K562 (cell line): ENCODE measurements at regions not wholly inside any gene's neighbourhood (a gene's known extent, or its start where the extent isn't known, plus 50 kb on each side); places are given as distances from the start of the nearest gene placed in this dataset.

Experiments
- ATAC-seq: fragments of 200-7000 bp; cut with Tn5 transposase; 3 replicates; pipeline ENCODE4 v1.9.1; 2020; ENCODE audit warnings: moderate library complexity
- BruUV-seq: library from RNA; stranded (reverse); fragments of 400-500 nt; replicated peaks from 2 replicates; lab custom pipeline; 2021; lab: Mats Ljungman, UMichigan
- CTCF ChIA-PET: fragments of 300-600 bp; formaldehyde crosslinking; extraction: SDS; loops from one replicate; lab custom pipeline; 2021; ENCODE audit warnings: low intra/inter-chr PET ratio; lab: Yijun Ruan, JAX
- POLR2A ChIA-PET: fragments of 300-600, 350-650 bp; sonication (Branson Sonifier 250); formaldehyde crosslinking; extraction: SDS; loops from one replicate; lab custom pipeline; 2021; ENCODE audit warnings: antibody characterized with exemption, inconsistent platforms; lab: Yijun Ruan, JAX
- DNase-seq, 4 experiments: peaks; one replicate each; pipeline versions ENCODE4 v3.0.0 to v3.0.0-alpha.2; 2011 to 2018; ENCODE audit warnings: low spot score in 3 of 4, mixed read lengths in 3 of 4; ENCODE audit errors: extremely low read depth in 1 of 4
- FAIRE-seq: peaks from 2 replicates; lab custom pipeline; 2011; peaks lifted over from hg19 to GRCh38; lab: Jason Lieb, UNC
- H2AFZ ChIP-seq: 2 replicates; pipeline ENCODE4 v1.6.0; 2011; ENCODE audit warnings: low read depth, low read length, control low read depth, inconsistent platforms
- H3K27ac ChIP-seq: fragments of 200-600 bp; 3 replicates; pipeline ENCODE4 v1.8.0; 2011; ENCODE audit warnings: low read depth, mild to moderate bottlenecking, control low read depth, inconsistent platforms, low read length, moderate library complexity, mixed read lengths; ENCODE audit errors: extremely low read depth
- H3K27me3 ChIP-seq, 2 experiments: fragments of 300-600 bp in 1 of 2; 2 replicates in 1 of 2; 3 replicates in 1 of 2; pipeline versions ENCODE4 v1.6.0 to v1.8.0; 2011; ENCODE audit warnings: inconsistent platforms in 2 of 2, low read length in 2 of 2, mild to moderate bottlenecking in 1 of 2, mixed read lengths in 1 of 2, moderate library complexity in 1 of 2; ENCODE audit not compliant: control insufficient read depth in 2 of 2, insufficient read depth in 2 of 2
- H3K36me3 ChIP-seq: fragments of 300-600 bp; 3 replicates; pipeline ENCODE4 v1.8.0; 2011; ENCODE audit warnings: mild to moderate bottlenecking, low read length, inconsistent platforms; ENCODE audit not compliant: control insufficient read depth, insufficient read depth
- H3K4me1 ChIP-seq, 2 experiments: fragments of 200-600 bp in 1 of 2; replicated peaks in 1 of 2; 2 replicates in 1 of 2; 3 replicates in 1 of 2; pipeline versions ENCODE4 v1.5.1 to v1.8.0; 2011; ENCODE audit warnings: inconsistent platforms in 2 of 2, low read length in 2 of 2, mild to moderate bottlenecking in 1 of 2, mixed read lengths in 1 of 2, moderate library complexity in 1 of 2; ENCODE audit not compliant: control insufficient read depth in 2 of 2, insufficient read depth in 2 of 2
- H3K4me2 ChIP-seq: 2 replicates; pipeline ENCODE4 v1.6.1; 2011; ENCODE audit warnings: low read length, control low read depth, inconsistent platforms, mixed read lengths; ENCODE audit not compliant: insufficient read depth
- H3K4me3 ChIP-seq: fragments of 200-600 bp; sonication (generic), shearing (Covaris generic); 2 replicates; pipeline ENCODE4 v1.5.1; 2016; ENCODE audit warnings: control low read depth, inconsistent platforms
- H3K79me2 ChIP-seq: fragments of 200-600 bp; 3 replicates; pipeline ENCODE4 v1.8.0; 2011; ENCODE audit warnings: low read length, inconsistent platforms; ENCODE audit not compliant: control insufficient read depth, insufficient read depth
- H3K9ac ChIP-seq, 2 experiments: 2 replicates each; pipeline versions ENCODE4 v1.6.0 to v1.6.1; 2011; ENCODE audit warnings: low read depth in 2 of 2, low read length in 2 of 2, control low read depth in 1 of 2, inconsistent platforms in 1 of 2, mild to moderate bottlenecking in 1 of 2, mixed read lengths in 1 of 2; ENCODE audit not compliant: insufficient read depth in 1 of 2
- H3K9me1 ChIP-seq: one replicate; pipeline ENCODE4 v1.6.0; 2011; ENCODE audit warnings: inconsistent platforms, mild to moderate bottlenecking, low read length, moderate library complexity; ENCODE audit not compliant: control insufficient read depth, insufficient read depth
- H3K9me3 ChIP-seq: replicated peaks from 2 replicates; pipeline ENCODE4 v1.5.1; 2011; ENCODE audit warnings: low read depth, low read length, inconsistent platforms; ENCODE audit not compliant: control insufficient read depth, insufficient read depth
- H4K20me1 ChIP-seq: replicated peaks from 2 replicates; pipeline ENCODE4 v1.6.1; 2011; ENCODE audit warnings: low read length, inconsistent platforms, mixed read lengths; ENCODE audit not compliant: control insufficient read depth, insufficient read depth
- HNRNPL ChIP-seq: fragments of 200-400 bp; formaldehyde crosslinking; IDR thresholded peaks from 2 replicates; pipeline ENCODE4 v1.6.1; 2017; ENCODE audit warnings: low read depth, mild to moderate bottlenecking, low read length
- LEF1 ChIP-seq: fragments of 450-650 bp; IDR thresholded peaks from 2 replicates; pipeline ENCODE4 v1.6.1; 2016; ENCODE audit warnings: mild to moderate bottlenecking
- MYC ChIP-seq, 2 experiments: fragments of 250-450 bp in 1 of 2; sonication (Bioruptor Pico) in 1 of 2; IDR thresholded peaks; 2 replicates each; pipeline versions ENCODE4 v1.5.1 to v1.6.1; 2012 to 2021; ENCODE audit warnings: low read depth in 2 of 2, borderline replicate concordance in 1 of 2, improper control_type of control experiment in 1 of 2, low read length in 1 of 2, mild to moderate bottlenecking in 1 of 2, moderate library complexity in 1 of 2
- NR2C1 ChIP-seq, 2 experiments: fragments of 450-650 bp; IDR thresholded peaks; 2 replicates each; pipeline ENCODE4 v1.6.1; 2017; ENCODE audit warnings: mild to moderate bottlenecking in 2 of 2, antibody characterized with exemption in 1 of 2, inconsistent platforms in 1 of 2, missing compliant biosample characterization in 1 of 2, missing genetic modification characterization in 1 of 2
- NR2C2 ChIP-seq, 2 experiments: fragments of 200-800 bp in 1 of 2; sonication (Bioruptor generic) in 1 of 2; sonication (generic) in 1 of 2; formaldehyde crosslinking in 1 of 2; IDR thresholded peaks; 2 replicates each; pipeline versions ENCODE4 v1.6.1 to v1.8.0; 2016 to 2022; ENCODE audit warnings: mild to moderate bottlenecking in 1 of 2, missing compliant biosample characterization in 1 of 2, missing genetic modification characterization in 1 of 2, missing genetic modification reagents in 1 of 2
- NR4A1 ChIP-seq, 2 experiments: fragments of 250-450 bp in 1 of 2; fragments of 450-650 bp in 1 of 2; sonication (Bioruptor Pico) in 1 of 2; IDR thresholded peaks; 2 replicates each; pipeline versions ENCODE4 v1.4.0 to v1.6.1; 2016 to 2020; ENCODE audit warnings: mild to moderate bottlenecking in 2 of 2, missing compliant biosample characterization in 1 of 2, missing genetic modification characterization in 1 of 2, moderate library complexity in 1 of 2
- TFAM ChIP-seq: fragments of 250-450 bp; sonication (Bioruptor Pico); conservative IDR thresholded peaks from 2 replicates; pipeline ENCODE4 v1.5.0; 2021; ENCODE audit warnings: mild to moderate bottlenecking, moderate library complexity
- WGBS: fragments of 100-300 bp; shearing (Covaris generic); methylation state at CpG from one replicate; pipeline ENCODE4 v1.1.6; 2016; ENCODE audit warnings: low coverage, mixed read lengths; ENCODE audit not compliant: insufficient coverage; ENCODE audit errors: missing lambda C conversion rate; 5-methylcytosine and 5-hydroxymethylcytosine counted together
- in situ Hi-C: fragments of 300-500 bp; cut with MboI; formaldehyde crosslinking; loops from 4 replicates; pipeline ENCODE4 v1.15.0; 2018; ENCODE audit warnings: inconsistent platforms, mixed read lengths
- intact Hi-C: fragments of 100-400 bp; cut with micrococcal nuclease; formaldehyde crosslinking; loops from 2 replicates; pipeline ENCODE4 v1.14.2; 2022
- TF ChIP-seq, protein P1 (sequence below), 3 experiments: IDR thresholded peaks in 2 of 3; conservative IDR thresholded peaks in 1 of 3; 2 replicates each; pipeline ENCODE4 v1.5.1; 2011 to 2012; ENCODE audit warnings: low read length in 3 of 3, mild to moderate bottlenecking in 3 of 3, control low read depth in 2 of 3, improper control_type of control experiment in 1 of 3, inconsistent platforms in 1 of 3, low read depth in 1 of 3, mixed read lengths in 1 of 3, moderate library complexity in 1 of 3; ENCODE audit not compliant: insufficient read depth in 2 of 3

DNA sequence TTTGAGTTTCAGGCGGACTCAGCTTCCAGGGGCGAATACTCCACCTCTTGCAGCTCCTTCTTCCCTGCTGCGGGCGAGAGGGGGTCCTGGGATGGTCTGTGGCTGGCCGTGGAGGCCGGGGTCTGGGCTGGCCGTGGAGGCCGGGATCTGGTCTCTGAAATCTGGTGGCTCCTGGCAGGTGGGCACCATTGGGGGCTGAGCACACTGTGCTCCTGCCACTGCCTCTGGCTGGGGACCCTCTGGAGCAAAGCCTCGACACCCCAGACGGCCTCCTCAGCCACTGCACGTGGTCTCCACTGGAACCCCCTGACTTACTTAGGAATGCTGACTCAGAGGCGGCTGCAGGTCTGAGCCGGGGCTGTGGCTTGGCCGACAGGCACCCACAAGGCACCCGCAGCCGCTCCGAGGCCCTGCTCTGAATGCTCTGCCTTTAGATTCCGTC, 100.1 kb upstream of the ALKAL2 start (continued):
- TF ChIP-seq, protein P1, sequence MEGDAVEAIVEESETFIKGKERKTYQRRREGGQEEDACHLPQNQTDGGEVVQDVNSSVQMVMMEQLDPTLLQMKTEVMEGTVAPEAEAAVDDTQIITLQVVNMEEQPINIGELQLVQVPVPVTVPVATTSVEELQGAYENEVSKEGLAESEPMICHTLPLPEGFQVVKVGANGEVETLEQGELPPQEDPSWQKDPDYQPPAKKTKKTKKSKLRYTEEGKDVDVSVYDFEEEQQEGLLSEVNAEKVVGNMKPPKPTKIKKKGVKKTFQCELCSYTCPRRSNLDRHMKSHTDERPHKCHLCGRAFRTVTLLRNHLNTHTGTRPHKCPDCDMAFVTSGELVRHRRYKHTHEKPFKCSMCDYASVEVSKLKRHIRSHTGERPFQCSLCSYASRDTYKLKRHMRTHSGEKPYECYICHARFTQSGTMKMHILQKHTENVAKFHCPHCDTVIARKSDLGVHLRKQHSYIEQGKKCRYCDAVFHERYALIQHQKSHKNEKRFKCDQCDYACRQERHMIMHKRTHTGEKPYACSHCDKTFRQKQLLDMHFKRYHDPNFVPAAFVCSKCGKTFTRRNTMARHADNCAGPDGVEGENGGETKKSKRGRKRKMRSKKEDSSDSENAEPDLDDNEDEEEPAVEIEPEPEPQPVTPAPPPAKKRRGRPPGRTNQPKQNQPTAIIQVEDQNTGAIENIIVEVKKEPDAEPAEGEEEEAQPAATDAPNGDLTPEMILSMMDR (IDR thresholded peaks at IDR 0.05 in 2 of 3, conservative IDR thresholded peaks at IDR 0.05 in 1 of 3; ENCODE audit: insufficient read depth in 2 of 3, low read depth in 1 of 3, low read length in 3 of 3) = no peak
- TF ChIP-seq MYC (IDR thresholded peaks at IDR 0.05; ENCODE audit: low read depth, low read length) (no peak), MYC (CRISPR knock-in tag; IDR thresholded peaks at IDR 0.05; ENCODE audit: borderline replicate concordance, low read depth) (no peak), LEF1 (no peak), TFAM (CRISPR knock-in tag) (no peak), HNRNPL (no peak)

DNA sequence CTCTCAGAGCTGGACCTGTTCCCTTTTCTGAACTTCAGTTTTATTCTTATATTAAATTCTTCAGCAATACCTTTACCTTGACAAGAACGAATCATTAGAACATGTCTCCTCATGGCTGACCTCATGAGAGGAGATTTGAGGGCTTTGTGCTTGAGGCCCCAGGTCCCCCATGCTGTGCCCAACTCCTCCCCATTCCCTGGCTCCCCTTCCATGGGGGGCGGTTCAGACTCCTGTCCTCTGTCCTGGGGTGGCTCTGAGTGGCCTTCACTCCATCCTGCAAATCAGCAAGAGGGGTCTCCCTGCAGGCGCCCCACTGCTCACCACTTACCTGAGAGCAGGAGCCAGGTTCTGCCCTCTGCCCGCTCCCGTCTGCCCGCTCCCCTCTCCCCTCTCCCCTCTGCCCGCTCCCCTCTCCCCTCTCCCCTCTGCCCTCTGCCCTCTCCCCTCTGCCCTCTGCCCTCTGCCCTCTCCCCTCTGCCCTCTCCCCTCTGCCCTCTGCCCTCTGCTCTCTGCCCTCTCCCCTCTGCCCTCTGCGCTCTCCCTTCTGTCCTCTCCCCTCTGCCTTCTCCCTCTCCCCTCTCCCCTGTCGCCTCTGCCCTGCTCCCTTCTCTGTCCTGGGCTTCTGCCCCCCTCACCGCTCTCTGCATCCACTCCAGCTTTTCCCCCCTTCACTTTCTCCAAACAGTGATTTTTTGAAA, 98.7 kb upstream of the ALKAL2 start:
- no peaks in the 10 kb centered on the region for H3K9me1 ChIP-seq
- FAIRE-seq (no peak), ATAC-seq (no peak)
- no peak overlapping the region for H2AFZ ChIP-seq
- H3K4me2 ChIP-seq = no peak overlapping the region
- H3K79me2 ChIP-seq = no peaks in the 10 kb centered on the region
- peaks cover 6% of the 10 kb centered on the region for H3K9me3 ChIP-seq
- in situ Hi-C loops = no loop called here
- no peaks in the 10 kb centered on the region for H4K20me1 ChIP-seq
- no peak overlapping the region for H3K9ac ChIP-seq
- TF ChIP-seq NR4A1 (CRISPR knock-in tag; IDR thresholded peaks at IDR 0.05) (no peak), NR4A1 (tag; IDR thresholded peaks at IDR 0.05) (no peak), NR2C2 (CRISPR knock-in tag; IDR thresholded peaks at IDR 0.05) (no peak), NR2C2 (tag; IDR thresholded peaks at IDR 0.05) (peak; percentile 74), NR2C1 (IDR thresholded peaks at IDR 0.05) (peak; percentile 61), NR2C1 (tag; IDR thresholded peaks at IDR 0.05) (no peak)
- TF ChIP-seq, all 486 proteins: peak for 2
- Histone ChIP-seq H3K27ac (no peak overlapping the region), H3K36me3 (no peaks in the 10 kb centered on the region), H3K27me3 (peaks cover 9 to 29% of the 10 kb centered on the region in 2 experiments; a peak in 3 of 5 replicates), H3K4me1 (peaks cover 0 to 4% of the 10 kb centered on the region in 2 experiments; a peak in 1 of 5 replicates), H3K4me3 (no peak overlapping the region)
- no TSS peak for BruUV-seq
- intact Hi-C loops = no loop called here
- DNase-seq = no peak
- POLR2A ChIA-PET = no interaction called here
- CTCF ChIA-PET = interaction anchor here (0.6 kb wide), 1 partner anchor 50 kb away, joined by 3 read pairs; no protein-coding TSS in a partner anchor
- WGBS = 0% methylated on average over 5 of the region's 10 CpGs
